ENCODE measurements at regions not wholly inside any gene's neighbourhood (a gene's known extent, or its start where the extent isn't known, plus 50 kb on each side); places are given as distances from the start of the nearest gene placed in this dataset.

- no peak for ATAC-seq (replicated peaks in 1 of 2)
- Mint-ChIP-seq H3K9me3 (no peaks in the 10 kb centered on the region), H3K27ac (no peak overlapping the region), H3K4me3 (no peak overlapping the region), H3K27me3 (ENCODE audit: low read depth) (no peaks in the 10 kb centered on the region), H3K36me3 (ENCODE audit: insufficient read depth in 2 of 2) (no peaks in the 10 kb centered on the region), H3K4me1 (ENCODE audit: low read depth) (no peaks in the 10 kb centered on the region)
- no peak for DNase-seq
Measured at GRCh38 chr13:74841651-74842050, 640.3 kb downstream of the TBC1D4 start.

- no peak for ATAC-seq (replicated peaks in 1 of 2)
- no peaks in the 10 kb centered on the region for H3K36me3 Mint-ChIP-seq (ENCODE audit: insufficient read depth in 2 of 2)
- H3K4me1 Mint-ChIP-seq (ENCODE audit: low read depth), result no peaks in the 10 kb centered on the region
- no peaks in the 10 kb centered on the region for H3K9me3 Mint-ChIP-seq
- H3K27me3 Mint-ChIP-seq (ENCODE audit: low read depth), result no peaks in the 10 kb centered on the region
- H3K4me3 Mint-ChIP-seq, result no peak overlapping the region
- no peak overlapping the region for H3K27ac Mint-ChIP-seq
- no peak for DNase-seq
Measured at GRCh38 chr13:74841123-74841522, 640.8 kb downstream of the TBC1D4 start.

- no peak overlapping the region for H3K27ac Mint-ChIP-seq
- no peaks in the 10 kb centered on the region for H3K4me1 Mint-ChIP-seq (ENCODE audit: low read depth)
- H3K36me3 Mint-ChIP-seq (ENCODE audit: insufficient read depth in 2 of 2), result no peaks in the 10 kb centered on the region
- H3K9me3 Mint-ChIP-seq, result no peaks in the 10 kb centered on the region
- no peak overlapping the region for H3K4me3 Mint-ChIP-seq
- DNase-seq (no peak), ATAC-seq (replicated peaks in 1 of 2) (no peak)
- H3K27me3 Mint-ChIP-seq (ENCODE audit: low read depth), result no peaks in the 10 kb centered on the region
Measured at GRCh38 chr13:74839656-74840055, 642.3 kb downstream of the TBC1D4 start.

GRCh38 chr13:74838096-74838495 is 643.9 kb downstream of the TBC1D4 start:
- Mint-ChIP-seq H3K4me3 (no peak overlapping the region), H3K9me3 (no peaks in the 10 kb centered on the region), H3K27me3 (ENCODE audit: low read depth) (no peaks in the 10 kb centered on the region), H3K4me1 (ENCODE audit: low read depth) (no peaks in the 10 kb centered on the region), H3K36me3 (ENCODE audit: insufficient read depth in 2 of 2) (no peaks in the 10 kb centered on the region), H3K27ac (no peak overlapping the region)
- ATAC-seq (replicated peaks in 1 of 2) (no peak), DNase-seq (no peak)

- DNase-seq, result no peak
- H3K27ac Mint-ChIP-seq, result no peak overlapping the region
- no peak for ATAC-seq (replicated peaks in 1 of 2)
Measured at GRCh38 chr13:74836628-74837027, 645.3 kb downstream of the TBC1D4 start.

GRCh38 chr13:74835579-74835978 is 646.4 kb downstream of the TBC1D4 start:
- ATAC-seq (replicated peaks in 1 of 2), result no peak
- no peaks in the 10 kb centered on the region for H3K9me3 Mint-ChIP-seq
- H3K27ac Mint-ChIP-seq, result no peak overlapping the region
- H3K4me3 Mint-ChIP-seq, result no peak overlapping the region
- H3K36me3 Mint-ChIP-seq (ENCODE audit: insufficient read depth in 2 of 2), result no peaks in the 10 kb centered on the region
- no peaks in the 10 kb centered on the region for H3K4me1 Mint-ChIP-seq (ENCODE audit: low read depth)
- no peaks in the 10 kb centered on the region for H3K27me3 Mint-ChIP-seq (ENCODE audit: low read depth)
- no peak for DNase-seq

More at GRCh38 chr13:74836628-74837027, 645.3 kb downstream of the TBC1D4 start:
- no peaks in the 10 kb centered on the region for H3K36me3 Mint-ChIP-seq (ENCODE audit: insufficient read depth in 2 of 2)
- no peak overlapping the region for H3K4me3 Mint-ChIP-seq
- no peaks in the 10 kb centered on the region for H3K4me1 Mint-ChIP-seq (ENCODE audit: low read depth)
- H3K27me3 Mint-ChIP-seq (ENCODE audit: low read depth), result no peaks in the 10 kb centered on the region
- no peaks in the 10 kb centered on the region for H3K9me3 Mint-ChIP-seq

- no peak for DNase-seq
- no peaks in the 10 kb centered on the region for H3K4me1 Mint-ChIP-seq (ENCODE audit: low read depth)
- H3K36me3 Mint-ChIP-seq (ENCODE audit: insufficient read depth in 2 of 2), result no peaks in the 10 kb centered on the region
- ATAC-seq (replicated peaks in 1 of 2), result no peak
- H3K9me3 Mint-ChIP-seq, result no peaks in the 10 kb centered on the region
- no peak overlapping the region for H3K27ac Mint-ChIP-seq
- H3K4me3 Mint-ChIP-seq, result no peak overlapping the region
- H3K27me3 Mint-ChIP-seq (ENCODE audit: low read depth), result no peaks in the 10 kb centered on the region
Measured at GRCh38 chr13:74825938-74826246, 656.1 kb downstream of the TBC1D4 start.

GRCh38 chr13:74825152-74825937 is 656.6 kb downstream of the TBC1D4 start:
- ATAC-seq (replicated peaks in 1 of 2), result no peak
- no peaks in the 10 kb centered on the region for H3K4me1 Mint-ChIP-seq (ENCODE audit: low read depth)
- no peaks in the 10 kb centered on the region for H3K27me3 Mint-ChIP-seq (ENCODE audit: low read depth)
- DNase-seq, result no peak
- H3K27ac Mint-ChIP-seq, result no peak overlapping the region
- H3K4me3 Mint-ChIP-seq, result no peak overlapping the region
- H3K36me3 Mint-ChIP-seq (ENCODE audit: insufficient read depth in 2 of 2), result no peaks in the 10 kb centered on the region
- H3K9me3 Mint-ChIP-seq, result no peaks in the 10 kb centered on the region

- no peak for ATAC-seq (replicated peaks in 1 of 2)
- Mint-ChIP-seq H3K4me3 (no peak overlapping the region), H3K4me1 (ENCODE audit: low read depth) (no peaks in the 10 kb centered on the region), H3K9me3 (no peaks in the 10 kb centered on the region), H3K27ac (no peak overlapping the region), H3K27me3 (ENCODE audit: low read depth) (peaks cover 6% of the 10 kb centered on the region), H3K36me3 (ENCODE audit: insufficient read depth in 2 of 2) (no peaks in the 10 kb centered on the region)
- DNase-seq, result no peak
Measured at GRCh38 chr13:74820809-74821208, 661.2 kb downstream of the TBC1D4 start.

- H3K27ac Mint-ChIP-seq, result no peak overlapping the region
- no peaks in the 10 kb centered on the region for H3K4me1 Mint-ChIP-seq (ENCODE audit: low read depth)
- no peak overlapping the region for H3K4me3 Mint-ChIP-seq
- peaks cover 0 to 3% of the 10 kb centered on the region in 2 donors for H3K9me3 Mint-ChIP-seq
- ATAC-seq (replicated peaks in 1 of 2) (no peak), DNase-seq (no peak)
- peaks cover 12% of the 10 kb centered on the region for H3K27me3 Mint-ChIP-seq (ENCODE audit: low read depth)
- H3K36me3 Mint-ChIP-seq (ENCODE audit: insufficient read depth in 2 of 2), result no peaks in the 10 kb centered on the region
Measured at GRCh38 chr13:74819549-74819948, 662.4 kb downstream of the TBC1D4 start.

- Mint-ChIP-seq H3K27me3 (ENCODE audit: low read depth) (peaks cover 12% of the 10 kb centered on the region), H3K9me3 (peaks cover 0 to 3% of the 10 kb centered on the region in 2 donors), H3K4me3 (no peak overlapping the region), H3K36me3 (ENCODE audit: insufficient read depth in 2 of 2) (no peaks in the 10 kb centered on the region), H3K27ac (no peak overlapping the region), H3K4me1 (ENCODE audit: low read depth) (no peaks in the 10 kb centered on the region)
- ATAC-seq (replicated peaks in 1 of 2), result no peak
- no peak for DNase-seq
Measured at GRCh38 chr13:74816737-74817136, 665.2 kb downstream of the TBC1D4 start.

GRCh38 chr13:74796157-74796556 is 662.0 kb upstream of the KLF12 start:
- no peaks in the 10 kb centered on the region for H3K4me1 Mint-ChIP-seq (ENCODE audit: low read depth)
- ATAC-seq (replicated peaks in 1 of 2), result no peak
- no peaks in the 10 kb centered on the region for H3K36me3 Mint-ChIP-seq (ENCODE audit: insufficient read depth in 2 of 2)
- no peak overlapping the region for H3K4me3 Mint-ChIP-seq
- H3K9me3 Mint-ChIP-seq, result peaks cover 0 to 3% of the 10 kb centered on the region in 2 donors
- no peak for DNase-seq
- no peak overlapping the region for H3K27ac Mint-ChIP-seq
- peaks cover 8% of the 10 kb centered on the region for H3K27me3 Mint-ChIP-seq (ENCODE audit: low read depth)

- H3K9me3 Mint-ChIP-seq, result peaks cover 0 to 2% of the 10 kb centered on the region in 2 donors
- ATAC-seq (replicated peaks in 1 of 2) (no peak), DNase-seq (no peak)
- H3K36me3 Mint-ChIP-seq (ENCODE audit: insufficient read depth in 2 of 2), result no peaks in the 10 kb centered on the region
- H3K27me3 Mint-ChIP-seq (ENCODE audit: low read depth), result peaks cover 8% of the 10 kb centered on the region
- H3K27ac Mint-ChIP-seq, result no peak overlapping the region
- no peaks in the 10 kb centered on the region for H3K4me1 Mint-ChIP-seq (ENCODE audit: low read depth)
- H3K4me3 Mint-ChIP-seq, result no peak overlapping the region
Measured at GRCh38 chr13:74795526-74795925, 661.3 kb upstream of the KLF12 start.

GRCh38 chr13:74794582-74794981 is 660.4 kb upstream of the KLF12 start:
- Mint-ChIP-seq H3K27me3 (ENCODE audit: low read depth) (peaks cover 8% of the 10 kb centered on the region), H3K4me1 (ENCODE audit: low read depth) (no peaks in the 10 kb centered on the region), H3K4me3 (no peak overlapping the region), H3K27ac (no peak overlapping the region), H3K36me3 (ENCODE audit: insufficient read depth in 2 of 2) (no peaks in the 10 kb centered on the region), H3K9me3 (peaks cover 0 to 2% of the 10 kb centered on the region in 2 donors)
- no peak for ATAC-seq (replicated peaks in 1 of 2)
- no peak for DNase-seq

All from activated T-cell treated with anti-CD3 and anti-CD28 coated beads, Interleukin-2, amount 50 U/mL, for 72 hours (primary cell).